HCEC 1CT (cell line): ENCODE measurements at regions not wholly inside any gene's neighbourhood (a gene's known extent, or its start where the extent isn't known, plus 50 kb on each side); places are given as distances from the start of the nearest gene placed in this dataset.

Experiments
- DNase-seq: peaks from one replicate; pipeline ENCODE4 v3.0.0-alpha.2; 2017

GRCh38 chr2:136235546-136235945, 117.6 kb upstream of the CXCR4 start:
- DNase-seq: no peak

- no peak for DNase-seq
Observed at GRCh38 chr2:136234261-136234660, 116.3 kb upstream of the CXCR4 start.

- no peak for DNase-seq
Observed at GRCh38 chr2:136233298-136233697, 115.3 kb upstream of the CXCR4 start.

GRCh38 chr2:136232456-136233172, 114.7 kb upstream of the CXCR4 start:
- DNase-seq: no peak

GRCh38 chr2:136230464-136230863, 112.5 kb upstream of the CXCR4 start:
- no peak for DNase-seq

GRCh38 chr2:136226903-136227302, 109.0 kb upstream of the CXCR4 start:
- no peak for DNase-seq

GRCh38 chr2:136225950-136226835, 108.2 kb upstream of the CXCR4 start:
- no peak for DNase-seq

GRCh38 chr2:136223274-136223673, 105.3 kb upstream of the CXCR4 start:
- DNase-seq: no peak

GRCh38 chr2:136222862-136223261, 104.9 kb upstream of the CXCR4 start:
- no peak for DNase-seq

- DNase-seq: no peak
Observed at GRCh38 chr2:136221026-136221425, 103.1 kb upstream of the CXCR4 start.

- peak; percentile 21 for DNase-seq
Observed at GRCh38 chr2:136219963-136220362, 102.0 kb upstream of the CXCR4 start.

GRCh38 chr2:136219341-136219740, 101.4 kb upstream of the CXCR4 start:
- no peak for DNase-seq

- no peak for DNase-seq
Observed at GRCh38 chr2:136217996-136218395, 100.0 kb upstream of the CXCR4 start.

- DNase-seq: no peak
Observed at GRCh38 chr2:136215908-136216472, 98.0 kb upstream of the CXCR4 start.

- no peak for DNase-seq
Observed at GRCh38 chr2:136215449-136215848, 97.5 kb upstream of the CXCR4 start.

GRCh38 chr2:136214307-136215200, 96.6 kb upstream of the CXCR4 start:
- DNase-seq: no peak

- no peak for DNase-seq
Observed at GRCh38 chr2:136213836-136214235, 95.9 kb upstream of the CXCR4 start.

GRCh38 chr2:136212426-136213378, 94.8 kb upstream of the CXCR4 start:
- no peak for DNase-seq

- DNase-seq: no peak
Observed at GRCh38 chr2:136211701-136212100, 93.8 kb upstream of the CXCR4 start.

- no peak for DNase-seq
Observed at GRCh38 chr2:136210822-136211221, 92.9 kb upstream of the CXCR4 start.

- no peak for DNase-seq
Observed at GRCh38 chr2:136210455-136210805, 92.5 kb upstream of the CXCR4 start.
